ENCODE measurements at regions not wholly inside any gene's neighbourhood (a gene's known extent, or its start where the extent isn't known, plus 50 kb on each side); places are given as distances from the start of the nearest gene placed in this dataset.
"Not testable (repeated sequence)": the region's sequence is repeated elsewhere in the genome, so short reads cannot be mapped to it uniquely, and the experiment has no call there.

- no peak for DNase-seq
Measured at GRCh38 chr11:37972691-37973090, 1374.7 kb upstream of the RAG2 start.

- DNase-seq, result not testable (repeated sequence)
Measured at GRCh38 chr11:37969336-37969735, 1371.3 kb upstream of the RAG2 start.

GRCh38 chr11:37968148-37968547 lies 1370.1 kb upstream of the RAG2 start:
- DNase-seq, result no peak

- DNase-seq, result no peak
Measured at GRCh38 chr11:37967635-37968034, 1369.6 kb upstream of the RAG2 start.

- no peak for DNase-seq
Measured at GRCh38 chr11:37963440-37963839, 1365.4 kb upstream of the RAG2 start.

GRCh38 chr11:37957717-37958116 lies 1359.7 kb upstream of the RAG2 start:
- no peak for DNase-seq

- DNase-seq, result no peak
Measured at GRCh38 chr11:37951996-37952395, 1354.0 kb upstream of the RAG2 start.

GRCh38 chr11:37948258-37948657 lies 1350.2 kb upstream of the RAG2 start:
- DNase-seq, result no peak

GRCh38 chr11:37947821-37948220 lies 1349.8 kb upstream of the RAG2 start:
- no peak for DNase-seq

GRCh38 chr11:37946155-37946766 lies 1348.2 kb upstream of the RAG2 start:
- DNase-seq, result peak; percentile 6

GRCh38 chr11:37942081-37942480 lies 1344.0 kb upstream of the RAG2 start:
- no peak for DNase-seq

- no peak for DNase-seq
Measured at GRCh38 chr11:37929100-37929653, 1331.1 kb upstream of the RAG2 start.

GRCh38 chr11:37926772-37927171 lies 1328.7 kb upstream of the RAG2 start:
- no peak for DNase-seq

GRCh38 chr11:37916331-37916730 lies 1318.3 kb upstream of the RAG2 start:
- DNase-seq, result no peak

- no peak for DNase-seq
Measured at GRCh38 chr11:37914859-37915258, 1316.8 kb upstream of the RAG2 start.

- no peak for DNase-seq
Measured at GRCh38 chr11:37908219-37908548, 1310.1 kb upstream of the RAG2 start.

GRCh38 chr11:37907436-37908218 lies 1309.6 kb upstream of the RAG2 start:
- DNase-seq, result no peak

GRCh38 chr11:37905707-37906417 lies 1307.8 kb upstream of the RAG2 start:
- no peak for DNase-seq

GRCh38 chr11:37896016-37896415 lies 1298.0 kb upstream of the RAG2 start:
- DNase-seq, result no peak

GRCh38 chr11:37881741-37882140 lies 1283.7 kb upstream of the RAG2 start:
- DNase-seq, result no peak

- no peak for DNase-seq
Measured at GRCh38 chr11:37861671-37862070, 1263.6 kb upstream of the RAG2 start.

GRCh38 chr11:37858806-37859537 lies 1260.9 kb upstream of the RAG2 start:
- not testable (repeated sequence) for DNase-seq

- no peak for DNase-seq
Measured at GRCh38 chr11:37858398-37858797, 1260.4 kb upstream of the RAG2 start.
